ENCODE measurements at regions not wholly inside any gene's neighbourhood (a gene's known extent, or its start where the extent isn't known, plus 50 kb on each side); places are given as distances from the start of the nearest gene placed in this dataset.

- peaks cover 6 to 27% (median 10%) of the 10 kb centered on the region in 3 donors for H3K4me1 ChIP-seq
- WGBS, 2 donors: 93 to 98% methylated on average over 2 of the region's 2 CpGs
- TF ChIP-seq CTCF (IDR thresholded peaks at IDR 0.05): no peak
- ATAC-seq (no peak), DNase-seq (peak in 1 of 6 donors; percentile 10), FAIRE-seq (no peak)
- no peaks in the 10 kb centered on the region for H3K9me3 ChIP-seq
- H3K27ac ChIP-seq: peak overlapping the region in 1 of 4 donors; percentile 76
- no peaks in the 10 kb centered on the region for H3K36me3 ChIP-seq
- intact Hi-C loops (cut with DNase I): no loop called here
- H3K4me3 ChIP-seq: no peak overlapping the region
- no peaks in the 10 kb centered on the region for H3K27me3 ChIP-seq
Observed at GRCh38 chr15:100717596-100717995, 115.2 kb downstream of the ASB7 start.

GRCh38 chr15:100718075-100718980, 115.9 kb downstream of the ASB7 start:
- no peak for TF ChIP-seq CTCF (IDR thresholded peaks at IDR 0.05)
- no peak for FAIRE-seq
- peaks cover 9 to 29% (median 13%) of the 10 kb centered on the region in 3 donors for H3K4me1 ChIP-seq
- H3K27me3 ChIP-seq: no peaks in the 10 kb centered on the region
- H3K9me3 ChIP-seq: no peaks in the 10 kb centered on the region
- H3K4me3 ChIP-seq: no peak overlapping the region
- peak in 1 of 6 donors; percentile 6 for DNase-seq
- WGBS, 2 donors: 82 to 87% methylated on average over 22 of the region's 22 CpGs
- no peak overlapping the region for H3K27ac ChIP-seq
- intact Hi-C loops (cut with DNase I): no loop called here
- no peaks in the 10 kb centered on the region for H3K36me3 ChIP-seq
- no peak for ATAC-seq

- no peak overlapping the region for H3K4me3 ChIP-seq
- FAIRE-seq (no peak), ATAC-seq (no peak), DNase-seq (peak in 1 of 6 donors; percentile 12)
- peak overlapping the region; percentile 64 to 85 (median 74) for H3K27ac ChIP-seq
- H3K27me3 ChIP-seq: no peaks in the 10 kb centered on the region
- no peak for TF ChIP-seq CTCF (IDR thresholded peaks at IDR 0.05)
- 73 to 83% methylated on average over 9 of the region's 9 CpGs for WGBS, 2 donors
- H3K9me3 ChIP-seq: no peaks in the 10 kb centered on the region
- H3K4me1 ChIP-seq: peaks cover 9 to 18% (median 13%) of the 10 kb centered on the region in 3 donors
- intact Hi-C loops (cut with DNase I): no loop called here
- H3K36me3 ChIP-seq: no peaks in the 10 kb centered on the region
Observed at GRCh38 chr15:100720406-100720967, 118.1 kb downstream of the ASB7 start.

- FAIRE-seq (no peak), ATAC-seq (peak; percentile 84 to 91 (median 86)), DNase-seq (peak in 4 of 6 donors; percentile 60 to 80 (median 68))
- 27 to 30% methylated on average over 12 of the region's 12 CpGs for WGBS, 2 donors
- no peaks in the 10 kb centered on the region for H3K9me3 ChIP-seq
- no peak overlapping the region for H3K4me3 ChIP-seq
- TF ChIP-seq CTCF (IDR thresholded peaks at IDR 0.05): no peak
- peak overlapping the region; percentile 56 to 85 (median 72) for H3K27ac ChIP-seq
- H3K4me1 ChIP-seq: peaks cover 9 to 13% (median 10%) of the 10 kb centered on the region in 3 donors
- intact Hi-C loops (cut with DNase I): no loop called here
- H3K27me3 ChIP-seq: no peaks in the 10 kb centered on the region
- H3K36me3 ChIP-seq: no peaks in the 10 kb centered on the region
Observed at GRCh38 chr15:100721758-100722550, 119.6 kb downstream of the ASB7 start.

All from pancreas (tissue), 10 donors.